Fibroblast of lung (primary cell): ENCODE measurements at regions not wholly inside any gene's neighbourhood (a gene's known extent, or its start where the extent isn't known, plus 50 kb on each side); places are given as distances from the start of the nearest gene placed in this dataset.

Source experiments
- EZH2 ChIP-seq: IDR thresholded peaks from 2 replicates; pipeline ENCODE4 v1.5.1; 2012; ENCODE audit warnings: low read length, control low read depth, mild to moderate bottlenecking; ENCODE audit errors: missing control alignments
- TF ChIP-seq, protein P1 (sequence below), 2 donors: IDR thresholded peaks in 1 of 2; conservative IDR thresholded peaks in 1 of 2; 1 replicate in 1 of 2; 2 replicates in 1 of 2; pipeline ENCODE4 v1.5.1; 2011 to 2012; ENCODE audit warnings: low read length in 2 of 2, control low read depth in 1 of 2, inconsistent platforms in 1 of 2, low read depth in 1 of 2, mild to moderate bottlenecking in 1 of 2

DNA sequence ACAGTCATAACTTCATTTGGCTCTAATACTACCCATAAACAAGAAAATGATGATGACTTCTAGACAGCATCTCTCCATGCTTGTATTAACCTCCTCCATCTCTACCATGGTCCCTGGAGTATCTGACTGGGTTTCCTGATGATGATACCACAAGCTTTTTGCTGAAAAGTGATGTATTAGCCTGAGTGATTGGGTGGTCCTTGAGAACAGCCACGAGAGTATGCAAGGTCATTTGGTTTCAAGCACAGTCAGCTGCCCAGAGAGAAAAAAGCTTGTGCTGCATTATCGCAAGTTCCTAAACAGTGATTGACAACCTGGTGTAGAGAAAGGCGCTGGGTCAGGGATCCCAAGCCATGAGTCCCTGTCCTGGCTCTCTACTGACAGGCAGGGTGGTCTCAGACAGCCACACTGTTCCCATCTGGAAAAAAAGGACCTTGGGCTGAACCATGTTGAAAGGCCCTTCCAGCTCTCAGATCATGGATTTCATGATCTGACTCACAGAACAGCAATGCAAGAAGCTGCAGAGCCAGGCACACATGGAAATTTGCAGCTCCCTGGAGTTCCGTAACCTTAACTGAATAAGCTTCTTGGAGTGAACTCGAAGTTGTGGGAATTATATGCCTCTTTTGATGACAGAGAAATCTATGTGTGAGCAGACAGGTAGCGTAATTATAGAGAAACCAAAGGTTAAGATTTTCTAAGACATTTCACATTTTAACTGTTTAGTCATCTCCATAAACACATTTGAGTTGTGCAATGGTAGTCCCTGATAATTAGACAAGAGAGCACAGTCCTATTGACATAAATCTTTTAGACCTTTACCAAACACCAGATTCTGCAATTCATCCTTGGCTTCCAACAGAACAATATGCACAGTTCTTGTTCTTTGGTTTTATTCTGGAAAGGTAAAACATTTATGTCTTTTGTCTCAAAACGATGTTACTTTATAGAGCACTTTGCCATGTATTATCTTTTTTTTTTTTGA is 54.1 kb upstream of the UBASH3B start:
- TF ChIP-seq, protein P1, sequence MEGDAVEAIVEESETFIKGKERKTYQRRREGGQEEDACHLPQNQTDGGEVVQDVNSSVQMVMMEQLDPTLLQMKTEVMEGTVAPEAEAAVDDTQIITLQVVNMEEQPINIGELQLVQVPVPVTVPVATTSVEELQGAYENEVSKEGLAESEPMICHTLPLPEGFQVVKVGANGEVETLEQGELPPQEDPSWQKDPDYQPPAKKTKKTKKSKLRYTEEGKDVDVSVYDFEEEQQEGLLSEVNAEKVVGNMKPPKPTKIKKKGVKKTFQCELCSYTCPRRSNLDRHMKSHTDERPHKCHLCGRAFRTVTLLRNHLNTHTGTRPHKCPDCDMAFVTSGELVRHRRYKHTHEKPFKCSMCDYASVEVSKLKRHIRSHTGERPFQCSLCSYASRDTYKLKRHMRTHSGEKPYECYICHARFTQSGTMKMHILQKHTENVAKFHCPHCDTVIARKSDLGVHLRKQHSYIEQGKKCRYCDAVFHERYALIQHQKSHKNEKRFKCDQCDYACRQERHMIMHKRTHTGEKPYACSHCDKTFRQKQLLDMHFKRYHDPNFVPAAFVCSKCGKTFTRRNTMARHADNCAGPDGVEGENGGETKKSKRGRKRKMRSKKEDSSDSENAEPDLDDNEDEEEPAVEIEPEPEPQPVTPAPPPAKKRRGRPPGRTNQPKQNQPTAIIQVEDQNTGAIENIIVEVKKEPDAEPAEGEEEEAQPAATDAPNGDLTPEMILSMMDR (conservative IDR thresholded peaks at IDR 0.05 in 1 of 2, IDR thresholded peaks at IDR 0.05 in 1 of 2; ENCODE audit: low read depth in 1 of 2, low read length in 2 of 2) = no peak
- TF ChIP-seq EZH2 = no peak
